ENCODE measurements at regions not wholly inside any gene's neighbourhood (a gene's known extent, or its start where the extent isn't known, plus 50 kb on each side); places are given as distances from the start of the nearest gene placed in this dataset.
"Not testable (repeated sequence)": the region's sequence is repeated elsewhere in the genome, so short reads cannot be mapped to it uniquely, and the experiment has no call there.

- not testable (repeated sequence) for ATAC-seq
Observed at GRCh38 chr10:46749003-46749402, 162.2 kb upstream of the PTPN20 start.

DNA sequence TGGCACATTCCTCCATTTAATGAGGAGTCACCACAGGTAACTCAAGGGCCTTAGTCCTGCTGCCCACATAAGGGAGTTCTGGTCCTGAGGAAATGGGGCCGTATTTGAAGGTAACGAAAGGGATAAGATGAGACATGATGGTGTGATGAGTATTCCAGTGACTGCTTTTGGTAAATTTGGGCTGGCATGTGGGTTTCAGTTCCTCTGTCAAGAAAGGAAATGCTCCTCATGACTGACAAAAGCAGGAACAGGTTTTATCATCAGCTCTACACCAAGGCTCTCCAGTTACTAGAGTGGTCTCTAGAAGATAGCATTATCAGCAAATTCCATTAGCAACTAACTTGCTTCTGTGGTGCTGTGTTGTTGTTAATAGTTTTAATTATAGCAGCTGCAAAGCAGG, 161.8 kb upstream of the PTPN20 start:
- not testable (repeated sequence) for ATAC-seq

DNA sequence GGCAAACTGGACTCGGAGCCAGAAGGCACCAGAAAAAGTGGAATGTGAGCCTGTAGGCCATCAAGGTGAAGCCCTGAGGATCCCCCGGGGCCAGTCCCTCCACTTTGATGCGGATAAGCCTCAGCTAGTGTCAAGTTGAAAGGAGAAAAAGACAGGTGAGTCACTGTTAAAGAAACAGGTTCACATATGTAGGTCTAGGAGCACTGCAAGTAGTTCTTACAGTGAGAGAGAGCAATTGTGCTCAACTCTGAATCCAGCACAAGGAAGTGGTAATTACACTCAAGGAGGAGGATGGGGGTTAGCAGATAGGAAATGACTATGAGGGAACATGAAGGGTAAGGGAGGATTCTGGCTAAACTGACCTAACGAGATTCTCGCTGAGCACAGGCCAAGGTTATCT, 157.5 kb upstream of the PTPN20 start:
- ATAC-seq = not testable (repeated sequence)

DNA sequence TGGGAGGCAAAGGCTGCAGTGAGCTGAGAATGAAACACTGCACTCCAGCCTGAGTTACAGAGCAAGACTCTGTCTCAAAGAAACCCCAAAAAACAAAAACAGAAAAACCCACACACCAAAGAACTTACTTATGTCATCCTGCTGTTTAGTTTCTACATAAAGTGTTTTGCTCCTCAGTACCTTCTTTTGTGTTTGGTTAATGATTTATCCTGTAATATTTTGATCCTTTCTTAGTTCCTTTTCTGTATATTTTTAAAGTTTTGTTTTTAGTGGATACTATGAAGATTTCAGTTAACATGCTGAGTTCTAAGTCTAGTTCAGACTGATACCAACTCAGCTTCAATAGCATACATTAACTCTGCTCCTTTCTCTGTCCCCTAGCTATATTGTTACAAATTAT, 149.8 kb upstream of the PTPN20 start:
- ATAC-seq = not testable (repeated sequence)

- not testable (repeated sequence) for ATAC-seq
Observed at GRCh38 chr10:46768515-46769291, 142.5 kb upstream of the PTPN20 start.

- ATAC-seq = peak; percentile 21
Observed at GRCh38 chr10:46773178-46773896, 137.9 kb upstream of the PTPN20 start.

DNA sequence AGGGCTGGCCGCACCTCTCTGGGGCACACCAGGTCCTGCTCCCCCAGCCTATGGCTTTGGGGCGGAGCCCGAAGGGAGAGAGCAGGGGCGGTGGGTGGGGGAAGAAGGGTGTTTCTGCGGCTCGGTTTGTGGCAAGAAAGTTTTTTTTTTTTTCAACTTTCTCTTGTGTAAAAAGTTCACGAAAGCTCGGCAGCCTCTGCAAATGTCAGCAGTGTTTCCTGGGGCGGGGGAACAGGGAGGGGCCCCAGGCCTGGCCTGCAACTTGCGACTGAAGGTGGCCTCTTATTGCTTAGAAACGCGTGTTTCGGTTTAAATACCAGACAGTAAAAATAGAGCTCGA, 137.4 kb upstream of the PTPN20 start:
- ATAC-seq = not testable (repeated sequence)

DNA sequence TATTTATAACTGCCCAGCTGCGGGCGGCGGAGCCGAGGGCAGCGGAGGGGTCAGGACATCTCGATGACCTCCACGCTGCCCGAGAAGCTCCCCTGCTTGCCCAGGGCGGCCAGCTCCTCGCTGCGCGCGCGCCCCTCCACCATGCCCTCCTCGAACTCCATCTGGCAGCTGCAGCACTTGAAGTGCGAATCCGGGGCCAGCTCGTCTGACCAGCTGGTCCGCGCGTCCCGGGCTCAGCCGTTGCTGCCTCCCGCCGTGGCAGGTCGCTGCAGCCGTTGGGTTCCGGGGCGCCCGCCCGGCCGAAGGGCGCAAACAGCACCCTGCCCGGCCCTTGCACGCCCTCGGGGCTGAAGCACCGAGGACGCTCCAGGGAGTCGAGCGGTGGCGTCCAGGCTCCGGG, 136.9 kb upstream of the PTPN20 start:
- ATAC-seq = not testable (repeated sequence)

- peak; percentile 15 for ATAC-seq
Observed at GRCh38 chr10:46774945-46775667, 136.1 kb upstream of the PTPN20 start.

GRCh38 chr10:46775668-46776059, 135.6 kb upstream of the PTPN20 start:
- ATAC-seq = not testable (repeated sequence)

DNA sequence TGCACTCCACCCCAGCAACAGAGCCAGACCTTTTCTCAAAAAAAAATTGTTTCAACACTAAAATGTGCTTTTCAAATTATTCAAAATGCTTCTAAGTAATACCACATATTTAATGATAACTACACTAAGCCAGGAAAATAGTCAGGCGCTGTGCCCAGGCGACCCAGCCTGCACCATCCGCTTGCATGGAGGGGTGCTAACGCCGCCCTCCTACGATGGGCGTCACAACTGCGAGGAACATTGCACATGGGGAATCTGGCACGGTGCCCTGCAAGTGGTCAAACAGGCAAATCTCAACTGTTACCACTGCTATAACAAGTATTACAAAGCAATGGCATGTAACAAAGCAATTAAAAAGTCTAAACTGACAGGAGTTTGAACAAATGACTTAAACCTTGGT, 131.7 kb upstream of the PTPN20 start:
- peak; percentile 40 for ATAC-seq

- ATAC-seq = peak; percentile 88
Observed at GRCh38 chr10:46780164-46780563, 131.1 kb upstream of the PTPN20 start.

DNA sequence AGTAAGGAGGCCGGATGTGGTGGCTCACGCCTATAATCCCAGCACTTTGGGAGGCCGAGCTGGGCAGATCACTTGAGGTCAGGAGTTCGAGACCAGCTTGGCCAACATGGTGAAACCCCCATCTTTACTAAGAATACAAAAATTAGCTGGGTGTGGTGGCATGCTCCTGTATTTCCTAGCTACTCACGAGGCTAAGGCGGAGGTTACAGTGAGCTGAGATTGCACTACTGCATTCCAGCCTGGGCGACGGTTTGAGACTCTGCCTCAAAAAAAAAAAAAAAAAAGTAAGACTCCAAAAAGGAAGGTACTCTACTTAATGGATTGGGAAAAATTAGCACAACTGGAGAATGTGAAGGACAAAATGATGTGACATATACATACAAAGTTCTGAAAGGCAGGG, 130.2 kb upstream of the PTPN20 start:
- ATAC-seq = peak; percentile 58

GRCh38 chr10:46782001-46782874, 129.0 kb upstream of the PTPN20 start:
- not testable (repeated sequence) for ATAC-seq

GRCh38 chr10:46784665-46785064, 126.6 kb upstream of the PTPN20 start:
- not testable (repeated sequence) for ATAC-seq

DNA sequence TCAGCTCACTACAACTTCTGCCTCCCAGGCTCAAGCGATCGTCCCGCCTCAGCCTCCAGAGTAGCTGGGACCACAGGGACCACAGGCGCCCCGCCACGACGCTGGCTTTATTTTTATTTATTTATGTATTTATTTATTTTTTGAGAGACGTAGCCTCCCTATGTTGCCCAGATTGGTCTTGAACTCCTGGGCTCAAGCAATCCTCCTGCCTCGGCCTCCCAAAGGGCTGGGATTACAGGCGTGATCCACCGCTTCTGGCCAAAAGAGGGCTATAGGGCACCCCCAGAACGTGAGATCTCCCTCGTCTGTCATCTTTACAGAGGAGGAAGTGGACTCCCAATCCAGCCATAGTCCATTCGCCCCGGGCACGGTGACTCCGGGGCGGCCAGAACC, 125.1 kb upstream of the PTPN20 start:
- ATAC-seq = not testable (repeated sequence)

- ATAC-seq = peak; percentile 94
Observed at GRCh38 chr10:46786518-46787320, 124.5 kb upstream of the PTPN20 start.

- peak; percentile 66 for ATAC-seq
Observed at GRCh38 chr10:46787321-46787615, 124.0 kb upstream of the PTPN20 start.

- not testable (repeated sequence) for ATAC-seq
Observed at GRCh38 chr10:46792657-46793357, 118.4 kb upstream of the PTPN20 start.

GRCh38 chr10:46796351-46796750, 114.9 kb upstream of the PTPN20 start:
- ATAC-seq = not testable (repeated sequence)

DNA sequence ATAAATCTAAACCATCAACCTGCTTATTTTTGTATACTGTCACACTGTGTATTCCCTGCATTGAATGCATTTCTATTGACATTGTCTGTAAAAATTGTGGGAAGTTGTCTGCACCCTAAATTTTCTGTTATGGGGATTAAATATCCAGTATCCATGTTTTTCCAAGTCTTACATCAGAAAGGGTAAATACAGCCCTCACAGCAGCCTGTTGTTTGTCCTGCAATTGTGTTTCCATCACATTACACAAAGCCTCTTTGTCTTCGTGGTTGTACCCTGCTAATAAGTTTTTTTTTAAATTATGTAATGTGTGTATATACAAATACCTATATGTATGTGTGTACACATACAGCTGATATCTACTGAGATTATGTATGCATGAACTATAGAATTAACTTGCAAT, 109.2 kb upstream of the PTPN20 start:
- ATAC-seq = not testable (repeated sequence)
